SKM-1 (cell line): ENCODE measurements at regions not wholly inside any gene's neighbourhood (a gene's known extent, or its start where the extent isn't known, plus 50 kb on each side); places are given as distances from the start of the nearest gene placed in this dataset.

ENCODE experiments used
- DNase-seq: peaks from one replicate; lab custom pipeline; 2025; ENCODE audit not compliant: unreplicated experiment; lab: John Stamatoyannopoulos, UW

DNA sequence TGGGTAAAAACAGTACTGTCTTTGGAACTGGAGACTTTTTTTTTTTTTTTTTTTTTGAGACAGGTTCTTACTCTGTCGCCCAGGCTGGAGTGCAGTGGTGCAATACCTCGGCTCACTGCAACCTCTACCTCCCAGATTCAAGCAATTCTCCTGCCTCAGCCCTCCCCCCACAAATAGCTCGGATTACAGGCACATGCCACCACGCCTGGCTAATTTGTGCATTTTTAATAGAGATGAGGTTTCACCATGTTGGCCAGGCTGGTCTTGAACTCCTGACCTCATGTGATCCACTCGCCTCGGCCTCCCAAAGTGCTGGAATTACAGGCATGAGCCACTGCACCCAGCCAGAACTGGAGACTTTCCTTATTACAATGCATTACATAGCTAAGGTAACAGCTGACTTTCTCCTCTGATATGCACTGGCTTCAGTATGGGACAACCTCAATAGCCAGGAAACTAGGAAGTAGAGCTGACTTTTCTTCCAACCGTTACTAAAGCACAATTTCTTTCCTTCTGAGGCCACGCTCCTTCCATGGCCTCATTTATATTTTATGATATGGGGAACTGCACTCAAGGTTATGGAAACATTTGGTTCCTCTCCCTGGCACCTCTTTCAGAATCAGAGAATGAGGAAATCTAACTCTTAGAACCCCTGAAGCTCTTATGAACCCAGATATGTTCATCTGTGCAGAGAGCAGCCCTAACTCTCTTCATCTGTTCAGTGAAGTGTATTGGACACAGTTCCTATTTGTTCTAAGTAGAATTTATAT, 53.5 kb upstream of the FAM9B start:
- no peak for DNase-seq

DNA sequence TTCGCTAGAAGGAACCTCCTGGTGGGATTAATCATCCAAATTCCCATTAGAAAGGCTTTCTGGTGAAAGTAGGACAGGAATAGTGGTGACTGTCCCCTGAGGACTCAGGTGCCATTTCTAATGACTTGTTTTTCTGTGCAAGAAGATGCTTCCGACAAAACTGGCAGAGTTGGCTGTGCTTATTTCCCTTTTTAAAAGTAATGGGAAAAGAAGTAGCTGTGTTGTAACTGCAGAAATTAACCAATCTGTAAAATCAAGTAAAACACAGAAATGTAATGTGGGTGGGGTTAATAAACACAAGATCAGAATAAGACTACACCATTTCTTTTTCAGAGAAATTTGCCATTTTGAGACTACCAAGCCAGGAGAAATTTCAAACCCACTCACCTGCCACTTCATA, 55.0 kb upstream of the FAM9B start:
- no peak for DNase-seq

DNA sequence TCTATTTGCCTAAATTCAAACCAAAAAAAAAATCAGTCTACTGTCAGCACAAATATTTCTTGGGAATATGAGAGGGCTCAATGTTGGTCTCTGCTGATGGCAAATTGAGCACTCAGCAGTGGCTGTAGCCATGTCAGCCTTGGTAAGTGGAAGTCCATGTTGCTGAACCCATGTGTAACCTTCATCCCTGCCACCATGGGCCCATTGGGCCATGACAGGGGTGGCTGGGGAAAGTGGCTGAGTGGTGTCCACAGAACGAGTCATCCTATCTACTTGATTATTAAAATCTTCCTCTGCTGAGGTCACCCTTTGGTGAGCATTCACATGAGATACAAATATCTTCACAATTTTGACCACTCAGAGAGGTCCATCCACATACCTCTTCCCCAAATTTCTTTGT, 56.8 kb upstream of the FAM9B start:
- DNase-seq = no peak

DNA sequence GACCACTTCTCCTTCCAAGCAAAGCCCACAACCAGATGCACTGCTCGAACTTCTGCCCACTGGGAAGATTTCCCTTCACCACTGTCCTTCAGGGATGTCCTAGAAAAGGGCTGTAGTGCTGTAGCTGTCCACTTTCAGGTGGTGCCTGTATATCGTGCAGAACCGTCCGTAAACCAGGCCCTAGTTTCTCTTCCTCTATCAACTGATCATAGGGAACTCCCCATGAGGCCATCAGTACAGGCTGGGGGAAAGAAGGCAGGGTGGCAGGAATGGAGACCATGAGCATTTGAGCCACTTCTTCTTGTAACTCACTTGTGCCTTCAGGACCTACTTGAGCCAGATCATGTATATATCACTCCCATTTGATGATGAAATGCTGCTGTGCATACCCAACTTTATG, 57.3 kb upstream of the FAM9B start:
- DNase-seq = no peak

DNA sequence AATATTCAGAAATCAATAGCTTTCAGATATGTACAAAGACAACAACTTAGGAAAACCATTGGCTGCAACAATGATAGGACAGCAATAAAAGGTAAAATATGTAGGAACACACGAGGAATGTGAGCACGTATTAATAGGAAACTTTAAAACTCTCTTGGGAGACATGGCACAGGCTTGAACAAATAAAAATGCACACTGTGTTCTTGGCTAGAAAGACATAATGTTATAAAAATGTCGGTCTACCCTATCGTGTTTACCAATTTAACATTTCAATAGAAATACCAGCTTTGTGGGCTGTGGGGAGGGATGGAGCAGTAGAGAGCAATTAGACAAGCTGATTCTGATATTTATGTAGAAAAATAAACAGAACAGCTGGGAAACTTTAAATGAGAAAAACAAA, 69.0 kb upstream of the FAM9B start:
- DNase-seq = no peak

DNA sequence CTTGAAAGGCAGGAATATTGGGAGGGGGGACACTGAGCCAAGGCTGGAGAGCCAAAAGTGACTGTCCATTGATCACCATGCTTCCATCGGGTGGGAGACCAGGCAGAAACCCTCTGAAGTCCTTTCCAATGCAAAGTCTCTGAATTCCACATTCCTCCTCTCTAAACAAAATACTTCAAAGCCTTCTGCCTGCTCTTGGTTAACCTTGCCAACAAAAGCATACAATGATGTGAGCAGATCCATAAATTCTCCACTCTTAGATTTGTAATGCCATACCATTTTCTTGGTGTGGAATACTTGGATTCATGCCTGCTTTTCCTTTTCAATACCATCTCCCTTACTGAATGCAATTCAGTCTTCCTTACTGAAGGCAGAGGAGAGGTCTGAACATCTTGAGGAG, 74.1 kb upstream of the FAM9B start:
- no peak for DNase-seq

DNA sequence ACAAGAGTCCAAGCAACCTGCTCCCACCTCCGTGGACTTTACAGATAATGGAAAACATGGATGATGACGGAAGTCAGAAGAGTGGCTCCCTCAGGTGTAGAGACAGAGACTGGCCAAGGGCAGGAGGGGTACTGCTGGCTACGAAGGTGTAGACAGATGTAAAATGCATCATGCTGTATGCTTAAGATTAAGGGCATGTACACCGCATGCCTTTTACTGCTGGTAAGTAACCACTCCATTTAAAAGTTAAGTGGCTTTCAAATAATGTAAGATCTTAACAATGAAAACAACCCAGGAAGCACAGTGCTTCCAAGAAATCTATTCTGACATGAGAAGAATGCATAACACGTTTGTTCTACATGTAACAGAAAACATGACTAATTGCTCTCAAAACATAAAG, 76.9 kb upstream of the FAM9B start:
- no peak for DNase-seq

DNA sequence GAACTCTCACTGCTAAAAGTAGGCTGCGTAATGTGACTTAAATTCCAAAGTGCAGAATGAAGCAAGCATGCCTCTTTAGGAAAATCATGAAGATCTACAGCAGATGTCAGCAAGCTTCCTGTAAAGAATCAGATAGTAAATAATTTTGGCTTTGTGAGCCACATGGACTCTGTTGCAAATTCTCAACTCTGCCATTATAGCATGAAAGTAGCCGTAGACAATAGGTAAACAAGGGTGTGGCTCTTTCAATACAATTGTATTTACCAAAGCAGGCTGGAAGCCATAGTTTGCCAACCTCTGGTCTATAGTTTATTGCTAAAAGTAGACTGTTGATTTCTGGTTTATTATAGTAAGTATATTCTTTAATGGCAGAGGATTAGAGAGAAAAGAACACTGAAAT, 80.3 kb upstream of the FAM9B start:
- no peak for DNase-seq

DNA sequence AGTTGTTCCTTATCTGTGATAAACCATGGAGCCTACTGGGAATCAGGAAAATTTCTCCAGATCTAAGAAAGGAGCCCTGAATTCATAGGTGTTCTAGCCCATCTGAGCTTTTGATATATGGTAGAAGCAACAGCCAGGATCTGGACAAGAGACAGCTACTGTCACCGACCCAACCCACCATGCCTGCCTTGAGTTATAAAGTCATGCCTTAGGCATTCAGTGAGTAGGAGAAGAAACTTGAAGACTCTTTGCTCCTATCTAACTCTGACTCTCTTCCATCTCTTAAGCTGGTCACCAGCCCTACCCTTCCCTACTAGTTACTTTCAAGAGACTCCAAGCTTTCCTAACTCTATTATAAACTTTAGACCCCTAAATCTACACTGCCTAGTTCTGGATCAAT, 83.9 kb upstream of the FAM9B start:
- no peak for DNase-seq

DNA sequence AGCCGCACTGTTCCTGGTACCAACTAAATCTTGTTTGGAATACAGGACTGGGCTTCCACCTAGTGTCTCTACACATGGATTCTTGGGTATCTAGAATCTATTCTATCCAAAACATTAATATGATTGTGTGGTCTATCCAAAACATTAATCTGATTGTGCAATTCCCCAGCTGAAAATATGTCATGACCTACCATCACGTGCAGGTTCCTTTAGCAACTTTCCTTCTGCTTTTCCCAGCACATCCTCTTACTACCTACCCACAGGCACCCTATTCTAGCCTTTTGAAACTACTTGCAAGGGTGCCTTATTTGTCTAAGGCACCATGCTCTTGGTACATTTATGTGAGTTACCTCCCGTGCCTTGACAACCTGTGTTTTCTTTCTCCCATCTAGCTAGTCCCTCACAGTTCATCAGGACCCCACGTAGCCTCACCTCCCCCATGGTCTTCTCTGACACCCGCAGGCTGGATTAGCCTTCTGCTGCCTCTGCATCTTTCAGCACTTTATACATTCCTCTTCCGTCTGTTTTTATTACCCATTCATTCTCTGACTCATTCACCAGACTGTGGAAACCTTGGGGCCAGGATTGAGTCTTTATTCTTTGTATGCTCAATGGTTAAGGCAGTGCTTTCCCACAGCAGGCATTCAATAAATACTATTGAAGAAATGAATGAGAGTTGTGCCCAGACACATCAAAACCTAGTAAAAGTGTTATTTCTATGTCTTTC, 88.8 kb upstream of the FAM9B start:
- DNase-seq = no peak

DNA sequence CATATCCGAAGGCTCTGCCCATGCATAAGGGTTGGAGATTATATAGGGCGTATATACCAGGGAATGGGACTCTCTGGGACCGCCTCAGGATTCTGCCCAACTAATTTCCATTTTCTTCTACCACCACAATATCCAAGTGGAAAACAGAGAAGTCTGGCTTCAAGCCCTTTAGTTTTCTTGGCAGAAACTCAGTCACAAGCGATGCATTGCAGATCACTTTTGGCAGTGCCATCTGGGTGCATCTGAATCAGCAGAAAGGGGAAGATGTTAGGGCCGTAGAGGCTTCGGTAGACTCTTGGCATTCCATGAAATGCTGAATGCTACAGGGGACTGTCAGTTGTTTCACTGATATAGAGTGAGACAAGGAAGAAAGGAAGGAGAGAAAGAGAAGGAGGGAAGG, 94.1 kb upstream of the FAM9B start:
- DNase-seq = no peak

DNA sequence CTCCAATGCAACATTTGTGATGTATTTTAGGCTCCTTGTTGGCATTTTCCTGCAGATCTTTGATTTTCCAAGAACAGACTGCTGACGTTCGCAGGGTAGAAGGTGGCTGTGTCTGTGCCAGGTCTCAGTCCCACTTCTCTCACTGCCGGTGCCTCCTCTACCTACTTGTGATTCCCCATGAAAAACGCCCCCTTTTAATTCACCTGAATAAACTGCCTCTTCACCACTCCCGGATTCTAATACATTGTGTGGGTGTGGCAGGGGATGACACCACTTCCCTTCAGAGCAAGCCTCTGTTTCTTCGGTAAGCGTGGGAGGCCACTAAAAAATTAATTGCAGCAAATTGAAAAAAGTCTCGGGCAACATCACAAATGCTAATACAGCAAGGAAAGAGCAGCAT, 96.1 kb upstream of the FAM9B start:
- DNase-seq = no peak

DNA sequence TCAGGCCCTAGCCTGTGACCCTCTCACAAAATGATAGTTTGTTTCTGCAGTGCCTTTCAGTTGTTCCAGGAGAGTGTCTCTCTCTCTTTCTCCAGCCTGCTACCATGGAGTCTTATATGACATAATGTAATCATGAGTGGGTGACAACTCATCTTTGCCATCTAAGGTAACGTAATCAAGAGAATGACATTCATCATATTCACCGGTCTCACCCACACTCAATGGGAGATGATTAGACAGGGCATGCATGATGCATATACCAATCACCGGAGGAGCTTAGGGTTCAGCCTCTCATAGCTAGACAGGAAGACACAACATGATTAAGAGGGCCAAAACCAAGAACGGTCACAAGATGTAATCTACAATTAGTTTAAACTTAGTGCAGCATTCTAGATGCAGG, 97.1 kb upstream of the FAM9B start:
- no peak for DNase-seq

DNA sequence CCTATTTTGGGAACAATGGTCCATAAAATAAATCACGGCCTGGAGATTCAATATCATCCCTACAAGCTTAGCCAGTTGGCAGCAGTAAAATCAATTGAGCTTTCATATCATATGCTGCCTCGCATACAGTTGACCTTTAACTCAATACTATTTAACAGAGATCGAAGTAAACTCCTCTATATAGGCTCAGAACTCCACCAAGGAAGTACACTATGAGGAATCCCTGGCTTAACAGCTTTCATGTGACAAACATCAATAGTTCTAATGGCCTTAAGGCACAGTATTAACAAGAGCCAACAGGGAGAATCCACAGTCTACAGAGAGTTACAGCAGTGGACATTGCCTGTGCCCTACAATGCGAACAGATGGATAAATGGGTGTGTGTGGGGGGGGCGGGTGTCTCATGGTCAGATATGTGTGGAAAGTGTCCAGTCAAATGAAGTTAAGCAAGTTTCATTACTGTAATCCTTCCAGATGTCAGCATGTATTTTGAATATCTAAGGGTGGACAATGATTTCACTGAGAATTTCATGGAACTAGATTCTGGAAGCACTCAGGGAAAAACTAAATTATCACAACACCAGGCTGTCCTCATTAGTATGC, 98.2 kb upstream of the FAM9B start:
- DNase-seq = no peak

DNA sequence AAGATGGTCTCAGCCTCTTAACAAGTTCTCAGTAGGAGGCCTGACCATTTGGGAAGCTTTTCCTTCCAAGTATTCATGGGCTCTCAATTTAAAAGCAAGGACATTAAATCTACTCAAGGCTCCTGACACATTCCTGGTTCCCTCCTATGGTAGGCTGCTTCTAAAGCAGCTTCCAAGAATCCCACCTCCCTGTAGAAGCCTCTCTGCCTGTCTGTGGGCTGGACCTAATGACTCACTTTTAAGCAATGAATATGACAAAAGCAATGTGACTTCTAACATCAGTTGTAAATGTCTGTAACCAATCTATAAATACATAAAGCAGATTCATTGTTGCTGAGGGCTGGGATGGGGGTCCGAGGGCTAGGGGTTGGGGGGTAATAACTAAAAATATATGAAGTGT, 99.5 kb upstream of the FAM9B start:
- no peak for DNase-seq

DNA sequence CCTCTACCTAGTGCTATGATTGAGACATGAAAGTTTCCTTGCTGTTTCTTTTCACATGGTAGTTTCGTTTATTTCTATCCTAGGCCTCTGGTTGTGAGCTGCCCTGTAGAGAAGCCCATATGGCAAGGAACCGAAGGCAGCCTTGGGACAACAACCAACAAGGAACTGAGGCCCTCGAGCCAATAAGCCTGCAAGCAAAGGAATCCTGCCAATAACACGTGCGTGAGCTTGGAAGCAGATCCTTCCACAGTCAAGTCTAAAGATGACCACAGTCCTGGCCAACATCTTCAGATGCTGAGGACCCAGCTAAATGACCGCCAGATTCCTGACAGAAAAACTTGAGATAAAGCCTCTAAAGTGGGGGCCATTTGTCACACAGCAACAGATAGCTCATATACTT, 100.4 kb upstream of the FAM9B start:
- no peak for DNase-seq

DNA sequence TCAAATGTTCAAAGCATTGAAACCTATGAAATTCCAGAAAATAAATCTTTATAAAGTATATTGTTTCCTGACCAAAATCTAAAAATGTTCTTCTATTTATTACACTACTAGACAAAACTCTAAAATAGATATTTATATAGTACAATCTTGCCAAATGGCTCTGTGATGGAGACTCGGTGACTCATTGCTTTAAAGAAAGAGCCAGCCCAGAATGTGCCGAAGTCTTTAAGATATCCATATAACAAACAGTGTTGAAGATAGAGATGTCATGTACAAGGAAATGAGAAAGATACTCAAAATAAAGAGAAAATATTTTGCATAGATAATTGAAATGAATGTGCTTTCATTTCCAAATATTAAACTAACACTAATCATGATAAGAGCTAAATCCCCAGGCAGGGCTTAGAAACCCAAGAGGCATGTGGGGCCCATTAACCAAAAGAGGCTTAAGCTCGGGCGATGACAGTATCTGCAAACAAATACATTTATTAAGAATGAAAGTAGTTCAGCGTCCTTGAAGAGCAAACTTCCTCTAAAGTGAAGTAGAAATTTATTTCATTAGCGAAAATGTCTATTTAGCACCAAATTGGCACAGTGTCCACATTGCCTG, 102.1 kb upstream of the FAM9B start:
- DNase-seq = no peak

DNA sequence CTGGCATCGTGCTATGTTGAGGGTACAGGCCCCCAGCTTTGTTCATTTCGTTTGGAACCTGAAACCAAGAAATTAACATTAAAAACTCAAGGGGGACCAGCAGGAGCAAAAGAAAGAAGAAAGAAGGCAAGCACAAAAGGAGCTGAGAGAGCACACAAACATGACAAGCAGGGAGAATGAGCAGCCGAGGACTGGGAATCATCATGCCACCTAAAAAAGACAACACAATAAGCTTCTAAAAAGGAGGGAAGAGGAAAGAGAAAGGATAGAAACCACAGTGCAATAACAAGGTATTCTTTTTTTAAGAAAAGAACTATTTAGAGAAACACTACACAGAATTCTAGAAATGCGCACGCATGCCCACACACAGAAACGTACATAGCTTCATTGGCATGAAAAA, 103.2 kb upstream of the FAM9B start:
- DNase-seq = no peak

DNA sequence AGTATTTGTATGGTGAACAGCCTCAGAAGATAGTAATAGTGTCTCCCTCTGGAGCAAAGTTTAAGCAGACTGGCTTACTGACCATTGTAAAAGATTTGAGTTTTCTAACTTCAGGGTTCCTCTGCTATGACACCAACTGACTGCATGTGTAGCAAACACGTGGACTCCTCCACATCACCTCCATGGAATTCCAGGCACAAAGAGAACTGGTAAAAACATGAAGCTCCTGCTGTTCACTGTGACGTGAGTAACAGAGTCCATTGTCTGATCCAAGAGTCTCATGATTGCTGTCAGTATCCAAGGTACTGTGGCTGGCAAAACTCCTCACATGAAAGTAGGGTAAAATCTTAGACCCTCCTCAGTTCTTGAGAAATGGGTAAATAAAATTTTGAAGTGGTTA, 107.6 kb upstream of the FAM9B start:
- DNase-seq = no peak

DNA sequence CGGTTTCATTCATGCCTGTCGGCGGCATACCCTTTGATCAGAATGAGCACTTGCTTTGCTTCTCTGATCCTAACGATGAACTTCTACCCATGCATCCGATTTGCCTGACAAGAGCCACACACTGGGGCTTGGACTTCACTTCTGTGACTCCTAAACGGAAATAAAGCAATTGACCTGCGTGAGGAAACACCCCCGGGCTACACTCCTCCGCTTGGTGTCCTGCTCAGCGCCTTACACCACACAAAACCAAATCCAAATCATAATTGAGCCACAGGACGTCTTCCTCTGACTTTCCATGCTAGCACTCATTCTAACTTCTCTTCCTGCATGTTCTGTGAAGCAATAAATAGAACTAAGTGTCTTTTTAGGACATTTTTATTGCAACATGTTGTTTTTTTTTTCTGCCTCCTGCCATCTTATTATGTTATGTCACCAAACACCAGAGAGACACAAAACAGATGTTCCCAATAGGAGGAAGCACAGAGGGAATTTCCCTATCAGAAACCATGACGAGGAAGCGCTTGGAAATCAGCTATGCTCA, 110.8 kb upstream of the FAM9B start:
- DNase-seq = no peak

DNA sequence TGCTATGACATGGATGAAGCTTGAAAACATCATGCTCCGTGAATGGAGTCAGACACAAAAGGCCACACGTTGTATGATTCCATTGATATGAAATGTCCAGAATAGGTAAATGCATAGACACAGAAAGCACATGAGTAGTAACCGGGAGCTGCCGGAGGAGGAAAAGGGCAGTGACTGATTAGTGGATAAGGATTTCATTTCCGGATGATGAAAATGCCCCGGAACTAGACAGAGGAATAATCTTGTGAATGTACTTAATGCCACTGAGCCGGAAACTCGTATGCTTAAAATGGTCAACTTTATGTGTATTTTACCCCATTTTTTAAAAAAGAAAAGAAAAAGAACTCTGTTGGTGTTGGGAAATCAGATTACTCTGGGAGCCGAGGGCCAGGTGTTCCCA, 112.7 kb upstream of the FAM9B start:
- no peak for DNase-seq

DNA sequence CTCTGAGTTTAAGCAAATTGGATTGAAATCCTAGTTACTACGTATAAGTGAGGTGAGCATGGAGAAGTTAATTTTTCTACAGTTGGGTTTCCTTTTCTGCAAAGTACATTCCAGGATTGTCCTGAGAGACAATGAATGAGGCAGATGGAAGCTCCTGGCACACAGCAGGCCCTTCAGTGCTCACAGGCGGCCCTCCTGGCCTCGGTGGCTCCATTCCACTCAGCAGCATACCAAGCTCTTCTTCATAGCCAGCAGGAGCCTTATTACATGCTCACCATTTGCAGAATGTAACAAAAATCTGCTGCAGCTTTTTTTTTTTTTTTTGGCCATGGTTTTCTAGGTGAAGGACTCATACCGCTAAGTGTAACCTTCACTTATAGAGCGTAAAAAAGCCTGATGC, 113.2 kb upstream of the FAM9B start:
- DNase-seq = no peak
